ENCODE measurements at regions not wholly inside any gene's neighbourhood (a gene's known extent, or its start where the extent isn't known, plus 50 kb on each side); places are given as distances from the start of the nearest gene placed in this dataset.

- TF ChIP-seq CTCF (optimal IDR thresholded peaks at IDR 0.05 in 1 of 3, IDR thresholded peaks at IDR 0.05 in 1 of 3, conservative IDR thresholded peaks at IDR 0.05 in 1 of 3; ENCODE audit: extremely low read depth in 1 of 3, insufficient read depth in 2 of 3, low read length in 3 of 3): no peak
- no peak for TF ChIP-seq EZH2 (IDR thresholded peaks at IDR 0.05; ENCODE audit: low read length)
Observed at GRCh38 chr6:159467473-159468041, 225.5 kb downstream of the SOD2 start.

All from keratinocyte (primary cell).